Thyroid gland (tissue), 4 donors: ENCODE measurements at regions not wholly inside any gene's neighbourhood (a gene's known extent, or its start where the extent isn't known, plus 50 kb on each side); places are given as distances from the start of the nearest gene placed in this dataset.

ENCODE experiments used
- POLR2A ChIP-seq, 2 donors: fragments of 450-650 bp; IDR thresholded peaks; one replicate each; pipeline ENCODE4 v1.6.1; 2017; ENCODE audit warnings: antibody characterized with exemption in 2 of 2, mild to moderate bottlenecking in 2 of 2, moderate library complexity in 1 of 2
- TF ChIP-seq, protein P1 (sequence below), 6 experiments: fragments of 200-600 bp in 3 of 6; fragments of 450-650 bp in 3 of 6; sonication (generic) in 3 of 6; IDR thresholded peaks; one replicate each; pipeline ENCODE4 v1.5.1; 2016 to 2019; ENCODE audit warnings: antibody characterized with exemption in 6 of 6, mild to moderate bottlenecking in 2 of 6, inconsistent platforms in 1 of 6, moderate library complexity in 1 of 6

DNA sequence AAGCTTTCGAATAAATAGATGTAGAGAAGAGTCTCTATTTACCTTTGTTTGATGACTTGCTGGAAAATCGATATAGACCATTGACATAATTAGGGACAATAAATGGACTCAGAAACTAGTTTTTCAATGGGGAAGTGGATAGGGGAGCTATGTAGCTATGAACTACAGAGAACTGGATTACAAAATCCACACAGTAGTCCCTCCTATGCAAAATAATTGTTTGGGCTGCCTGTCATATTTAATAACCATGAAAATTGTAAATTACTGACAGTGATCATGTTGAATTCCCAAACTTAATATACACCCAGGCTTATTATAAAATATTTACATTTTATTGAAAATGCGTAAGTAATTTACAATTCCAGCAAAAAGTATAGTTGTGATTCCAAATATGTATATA is 333.1 kb upstream of the FAM241A start:
- TF ChIP-seq, protein P1, sequence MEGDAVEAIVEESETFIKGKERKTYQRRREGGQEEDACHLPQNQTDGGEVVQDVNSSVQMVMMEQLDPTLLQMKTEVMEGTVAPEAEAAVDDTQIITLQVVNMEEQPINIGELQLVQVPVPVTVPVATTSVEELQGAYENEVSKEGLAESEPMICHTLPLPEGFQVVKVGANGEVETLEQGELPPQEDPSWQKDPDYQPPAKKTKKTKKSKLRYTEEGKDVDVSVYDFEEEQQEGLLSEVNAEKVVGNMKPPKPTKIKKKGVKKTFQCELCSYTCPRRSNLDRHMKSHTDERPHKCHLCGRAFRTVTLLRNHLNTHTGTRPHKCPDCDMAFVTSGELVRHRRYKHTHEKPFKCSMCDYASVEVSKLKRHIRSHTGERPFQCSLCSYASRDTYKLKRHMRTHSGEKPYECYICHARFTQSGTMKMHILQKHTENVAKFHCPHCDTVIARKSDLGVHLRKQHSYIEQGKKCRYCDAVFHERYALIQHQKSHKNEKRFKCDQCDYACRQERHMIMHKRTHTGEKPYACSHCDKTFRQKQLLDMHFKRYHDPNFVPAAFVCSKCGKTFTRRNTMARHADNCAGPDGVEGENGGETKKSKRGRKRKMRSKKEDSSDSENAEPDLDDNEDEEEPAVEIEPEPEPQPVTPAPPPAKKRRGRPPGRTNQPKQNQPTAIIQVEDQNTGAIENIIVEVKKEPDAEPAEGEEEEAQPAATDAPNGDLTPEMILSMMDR (IDR thresholded peaks at IDR 0.05), result no peak
- TF ChIP-seq POLR2A (IDR thresholded peaks at IDR 0.05), result no peak
